CD14-positive monocyte (primary cell): ENCODE measurements at regions not wholly inside any gene's neighbourhood (a gene's known extent, or its start where the extent isn't known, plus 50 kb on each side); places are given as distances from the start of the nearest gene placed in this dataset.

Source experiments
- DNase-seq, 3 donors: peaks; one replicate each; pipeline ENCODE4 v3.0.0-alpha.2; 2011 to 2022
- H2AFZ ChIP-seq: 2 replicates; pipeline ENCODE4 v1.6.0; 2012; ENCODE audit warnings: mild to moderate bottlenecking, low read depth, low read length, inconsistent platforms; ENCODE audit not compliant: insufficient read depth, poor library complexity, severe bottlenecking
- H3K27ac ChIP-seq, 2 donors: 1 replicate in 1 of 2; 2 replicates in 1 of 2; pipeline ENCODE4 v1.5.1; 2012 to 2013; ENCODE audit warnings: low read length in 2 of 2, control low read depth in 1 of 2, inconsistent platforms in 1 of 2, low read depth in 1 of 2, mild to moderate bottlenecking in 1 of 2
- H3K27me3 ChIP-seq, 2 donors: one replicate each; pipeline versions ENCODE4 v1.6.0 to v1.6.1; 2011 to 2013; ENCODE audit warnings: low read length in 2 of 2; ENCODE audit not compliant: control insufficient read depth in 2 of 2, insufficient read depth in 2 of 2
- H3K36me3 ChIP-seq, 2 donors: replicated peaks in 1 of 2; 1 replicate in 1 of 2; 2 replicates in 1 of 2; pipeline versions ENCODE4 v1.5.1 to v1.6.1; 2012 to 2013; ENCODE audit warnings: low read length in 2 of 2, control low read depth in 1 of 2, inconsistent platforms in 1 of 2, mild to moderate bottlenecking in 1 of 2; ENCODE audit not compliant: insufficient read depth in 2 of 2, control insufficient read depth in 1 of 2
- H3K4me1 ChIP-seq, 2 donors: 1 replicate in 1 of 2; 2 replicates in 1 of 2; pipeline versions ENCODE4 v1.5.1 to v1.6.1; 2012 to 2013; ENCODE audit warnings: low read length in 2 of 2, control low read depth in 1 of 2, inconsistent platforms in 1 of 2, mild to moderate bottlenecking in 1 of 2, moderate library complexity in 1 of 2; ENCODE audit not compliant: insufficient read depth in 2 of 2, control insufficient read depth in 1 of 2
- H3K4me2 ChIP-seq: replicated peaks from 2 replicates; pipeline ENCODE3; 2012; ENCODE audit warnings: low read length, moderate library complexity, mild to moderate bottlenecking; ENCODE audit not compliant: poor library complexity, severe bottlenecking; ENCODE audit errors: extremely low read depth
- H3K4me3 ChIP-seq, 3 experiments: fragments of 200-600 bp in 1 of 3; sonication (generic) in 1 of 3; replicated peaks in 1 of 3; 1 replicate in 2 of 3; 2 replicates in 1 of 3; pipeline ENCODE4 v1.5.1; 2011 to 2013; ENCODE audit warnings: low read length in 3 of 3, mild to moderate bottlenecking in 3 of 3, control low read depth in 2 of 3, low read depth in 2 of 3, inconsistent platforms in 1 of 3, moderate library complexity in 1 of 3
- H3K79me2 ChIP-seq: 2 replicates; pipeline ENCODE4 v1.6.0; 2012; ENCODE audit warnings: mild to moderate bottlenecking, control low read depth, inconsistent platforms, low read length, moderate library complexity; ENCODE audit not compliant: insufficient read depth
- H3K9ac ChIP-seq: 2 replicates; pipeline ENCODE4 v1.6.0; 2017; ENCODE audit warnings: low read length, mild to moderate bottlenecking; ENCODE audit not compliant: insufficient read depth, poor library complexity, severe bottlenecking
- H3K9me3 ChIP-seq, 2 donors: replicated peaks in 1 of 2; 1 replicate in 1 of 2; 2 replicates in 1 of 2; pipeline versions ENCODE4 v1.5.1 to v1.6.1; 2012 to 2013; ENCODE audit warnings: low read length in 2 of 2, control low read depth in 1 of 2; ENCODE audit not compliant: control insufficient read depth in 1 of 2, insufficient read depth in 1 of 2
- H4K20me1 ChIP-seq: 2 replicates; pipeline ENCODE4 v1.6.0; 2012; ENCODE audit warnings: mild to moderate bottlenecking, low read length, control low read depth, moderate library complexity; ENCODE audit not compliant: insufficient read depth
- H3K27ac Mint-ChIP-seq, 7 donors: one replicate each; pipeline ENCODE4 v1.8.0; 2020; ENCODE audit warnings: mild to moderate bottlenecking in 7 of 7, mixed read lengths in 7 of 7, moderate library complexity in 6 of 7, inconsistent platforms in 2 of 7
- H3K27me3 Mint-ChIP-seq, 3 donors: one replicate each; pipeline ENCODE4 v1.8.0; 2021 to 2022; ENCODE audit warnings: low read depth in 3 of 3, mild to moderate bottlenecking in 3 of 3, mixed read lengths in 3 of 3, moderate library complexity in 3 of 3, inconsistent platforms in 1 of 3
- H3K36me3 Mint-ChIP-seq, 2 donors: one replicate each; pipeline ENCODE4 v1.8.0; 2020; ENCODE audit warnings: mixed read lengths in 2 of 2, inconsistent platforms in 1 of 2, mild to moderate bottlenecking in 1 of 2
- H3K4me1 Mint-ChIP-seq: one replicate; pipeline ENCODE4 v1.8.0; 2020; ENCODE audit warnings: mild to moderate bottlenecking, mixed read lengths
- H3K4me3 Mint-ChIP-seq, 2 donors: one replicate each; pipeline ENCODE4 v1.8.0; 2020; ENCODE audit warnings: mild to moderate bottlenecking in 2 of 2, mixed read lengths in 2 of 2, moderate library complexity in 1 of 2
- H3K9me3 Mint-ChIP-seq, 7 donors: one replicate each; pipeline ENCODE4 v1.8.0; 2020 to 2022; ENCODE audit warnings: mixed read lengths in 7 of 7, mild to moderate bottlenecking in 6 of 7, moderate library complexity in 6 of 7, inconsistent platforms in 2 of 7
- CTCF ChIP-seq: fragments of 200-600 bp; IDR thresholded peaks from one replicate; pipeline ENCODE4 v1.8.0; 2022; ENCODE audit warnings: antibody characterized with exemption, mild to moderate bottlenecking
- WGBS: methylation state at CpG from one replicate; pipeline ENCODE4 v1.1.5; 2013; ENCODE audit warnings: missing lambda C conversion rate; ENCODE audit not compliant: insufficient coverage; 5-methylcytosine and 5-hydroxymethylcytosine counted together
- intact Hi-C, 2 donors: fragments of 100-400 bp; cut with micrococcal nuclease; formaldehyde crosslinking; loops; one replicate each; pipeline versions ENCODE4 v1.15.0 to v1.15.1; 2023

GRCh38 chr18:66111018-66111417, 360.2 kb downstream of the CDH7 start:
- no peak overlapping the region for H3K27ac Mint-ChIP-seq

GRCh38 chr18:66110607-66111006, 359.8 kb downstream of the CDH7 start:
- H3K4me1 Mint-ChIP-seq: peaks cover 3% of the 10 kb centered on the region
- Histone ChIP-seq H3K4me3 (no peak overlapping the region), H3K79me2 (no peaks in the 10 kb centered on the region), H3K36me3 (no peaks in the 10 kb centered on the region), H3K9me3 (peaks cover 0 to 3% of the 10 kb centered on the region in 2 donors), H3K27me3 (no peaks in the 10 kb centered on the region), H3K27ac (no peak overlapping the region), H4K20me1 (no peaks in the 10 kb centered on the region), H3K9ac (no peak overlapping the region), H2AFZ (no peak overlapping the region), H3K4me2 (no peak overlapping the region), H3K4me1 (no peaks in the 10 kb centered on the region)
- intact Hi-C loops: no loop called here
- no peak overlapping the region for H3K27ac Mint-ChIP-seq
- H3K9me3 Mint-ChIP-seq: peaks cover 3 to 11% (median 5%) of the 10 kb centered on the region in 7 donors
- no CpG with 5 or more reads among the region's 1 CpG for WGBS
- no peaks in the 10 kb centered on the region for H3K36me3 Mint-ChIP-seq
- TF ChIP-seq CTCF: no peak
- no peak for DNase-seq
- peaks cover 0 to 2% (median 0%) of the 10 kb centered on the region in 3 donors for H3K27me3 Mint-ChIP-seq
- no peak overlapping the region for H3K4me3 Mint-ChIP-seq

More at GRCh38 chr18:66111018-66111417, 360.2 kb downstream of the CDH7 start:
- H3K4me1 Mint-ChIP-seq: peaks cover 3% of the 10 kb centered on the region
- Histone ChIP-seq H3K79me2 (no peaks in the 10 kb centered on the region), H3K27ac (no peak overlapping the region), H3K36me3 (no peaks in the 10 kb centered on the region), H4K20me1 (no peaks in the 10 kb centered on the region), H3K9me3 (peaks cover 0 to 3% of the 10 kb centered on the region in 2 donors), H2AFZ (no peak overlapping the region), H3K9ac (no peak overlapping the region), H3K27me3 (no peaks in the 10 kb centered on the region), H3K4me1 (no peaks in the 10 kb centered on the region), H3K4me2 (no peak overlapping the region), H3K4me3 (no peak overlapping the region)
- intact Hi-C loops: no loop called here
- H3K4me3 Mint-ChIP-seq: no peak overlapping the region
- H3K27me3 Mint-ChIP-seq: peaks cover 0 to 2% (median 0%) of the 10 kb centered on the region in 3 donors
- H3K36me3 Mint-ChIP-seq: no peaks in the 10 kb centered on the region
- WGBS: 95% methylated on average over 11 of the region's 13 CpGs
- peaks cover 3 to 12% (median 6%) of the 10 kb centered on the region in 7 donors for H3K9me3 Mint-ChIP-seq
- no peak for DNase-seq
- TF ChIP-seq CTCF: no peak
